Keratinocyte (primary cell): ENCODE measurements at regions not wholly inside any gene's neighbourhood (a gene's known extent, or its start where the extent isn't known, plus 50 kb on each side); places are given as distances from the start of the nearest gene placed in this dataset.

ENCODE experiments used
- DNase-seq: peaks from one replicate; pipeline ENCODE4 v3.0.0-alpha.2; 2011; ENCODE audit warnings: low read depth, missing footprints, low spot score
- FAIRE-seq: peaks from 2 replicates; lab custom pipeline; 2011; peaks lifted over from hg19 to GRCh38; lab: Jason Lieb, UNC
- H2AFZ ChIP-seq: 2 replicates; pipeline ENCODE4 v1.6.0; 2012; ENCODE audit warnings: low read length, control low read depth, inconsistent platforms; ENCODE audit not compliant: control insufficient read depth
- H3K27ac ChIP-seq: 2 replicates; pipeline ENCODE4 v1.5.1; 2011; ENCODE audit warnings: low read length; ENCODE audit not compliant: control insufficient read depth, insufficient read depth
- H3K27me3 ChIP-seq: 3 replicates; pipeline ENCODE4 v1.6.0; 2011; ENCODE audit warnings: low read length; ENCODE audit not compliant: control insufficient read depth, insufficient read depth; ENCODE audit errors: extremely low read depth
- H3K36me3 ChIP-seq, 2 experiments: 2 replicates in 1 of 2; 3 replicates in 1 of 2; pipeline ENCODE4 v1.5.1; 2011; ENCODE audit warnings: low read length in 2 of 2, mild to moderate bottlenecking in 1 of 2; ENCODE audit not compliant: control insufficient read depth in 2 of 2, insufficient read depth in 2 of 2; ENCODE audit errors: extremely low read depth in 1 of 2
- H3K4me1 ChIP-seq: 3 replicates; pipeline ENCODE4 v1.5.1; 2011; ENCODE audit warnings: low read length; ENCODE audit not compliant: control insufficient read depth, insufficient read depth; ENCODE audit errors: extremely low read depth
- H3K4me2 ChIP-seq: 3 replicates; pipeline ENCODE4 v1.6.0; 2011; ENCODE audit warnings: low read depth, low read length; ENCODE audit not compliant: control insufficient read depth, insufficient read depth; ENCODE audit errors: extremely low read depth
- H3K4me3 ChIP-seq, 3 experiments: fragments of 200-600 bp in 1 of 3; sonication (generic) in 1 of 3; 2 replicates in 2 of 3; 3 replicates in 1 of 3; pipeline ENCODE4 v1.5.1; 2011 to 2016; ENCODE audit warnings: low read length in 3 of 3, mild to moderate bottlenecking in 3 of 3, control low read depth in 2 of 3, inconsistent platforms in 1 of 3, low read depth in 1 of 3, mixed read lengths in 1 of 3, mixed run types in 1 of 3, moderate library complexity in 1 of 3; ENCODE audit not compliant: control insufficient read depth in 2 of 3, insufficient read depth in 2 of 3; ENCODE audit errors: extremely low read depth in 1 of 3
- H3K79me2 ChIP-seq: 2 replicates; pipeline ENCODE4 v1.6.0; 2012; ENCODE audit warnings: low read length; ENCODE audit not compliant: control insufficient read depth, insufficient read depth
- H3K9ac ChIP-seq: 3 replicates; pipeline ENCODE4 v1.6.0; 2011; ENCODE audit warnings: low read length; ENCODE audit not compliant: control insufficient read depth, insufficient read depth; ENCODE audit errors: extremely low read depth
- H3K9me1 ChIP-seq: 3 replicates; pipeline ENCODE4 v1.6.0; 2011; ENCODE audit warnings: low read length; ENCODE audit not compliant: control insufficient read depth, insufficient read depth; ENCODE audit errors: extremely low read depth
- H3K9me3 ChIP-seq: 2 replicates; pipeline ENCODE4 v1.5.1; 2012; ENCODE audit warnings: low read depth, low read length; ENCODE audit not compliant: control insufficient read depth
- H4K20me1 ChIP-seq: 3 replicates; pipeline ENCODE4 v1.6.0; 2011; ENCODE audit warnings: low read length; ENCODE audit not compliant: control insufficient read depth, insufficient read depth; ENCODE audit errors: extremely low read depth
- EZH2 ChIP-seq: IDR thresholded peaks from one replicate; pipeline ENCODE4 v1.6.1; 2012; ENCODE audit warnings: inconsistent platforms, mild to moderate bottlenecking, low read length, moderate library complexity
- dilution Hi-C: fragments of 300-500 bp; cut with MboI; formaldehyde crosslinking; loops from one replicate; pipeline ENCODE4 v1.7.0; 2020; ENCODE audit warnings: low sequenced_read_pairs; ENCODE audit not compliant: extremely low pct_ligation_motif_present
- TF ChIP-seq, protein P1 (sequence below), 3 experiments: IDR thresholded peaks in 1 of 3; conservative IDR thresholded peaks in 1 of 3; optimal IDR thresholded peaks in 1 of 3; 2 replicates in 2 of 3; 3 replicates in 1 of 3; pipeline versions ENCODE3 to v1.5.1; 2011; ENCODE audit warnings: low read length in 3 of 3, mild to moderate bottlenecking in 3 of 3, moderate library complexity in 2 of 3, control low read depth in 1 of 3, inconsistent platforms in 1 of 3; ENCODE audit not compliant: insufficient read depth in 2 of 3; ENCODE audit errors: extremely low read depth in 1 of 3

DNA sequence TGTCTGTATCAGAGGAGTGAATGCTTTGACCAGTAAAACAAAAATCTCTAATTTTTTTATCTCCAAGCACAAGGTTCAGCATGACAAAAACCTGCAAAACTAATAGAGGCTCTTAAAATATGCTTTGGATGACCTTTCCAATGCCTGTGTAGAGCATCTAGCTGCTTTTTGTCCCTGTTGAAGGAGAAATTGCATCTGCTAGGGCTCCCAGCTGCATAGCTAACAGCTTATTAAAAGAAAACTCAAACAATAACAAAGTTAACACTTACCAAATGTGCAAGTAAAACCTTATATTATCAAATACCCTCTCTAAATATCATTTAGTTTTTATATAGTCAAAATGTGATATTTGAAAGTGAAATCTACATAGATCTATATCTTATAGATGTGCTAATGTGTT, 378.6 kb downstream of the CD109 start:
- Histone ChIP-seq H3K79me2 (no peaks in the 10 kb centered on the region), H3K9ac (no peak overlapping the region), H3K27me3 (no peaks in the 10 kb centered on the region), H2AFZ (no peak overlapping the region), H3K36me3 (no peaks in the 10 kb centered on the region), H4K20me1 (no peaks in the 10 kb centered on the region), H3K4me2 (peak overlapping the region; percentile 46), H3K27ac (no peak overlapping the region), H3K9me1 (no peaks in the 10 kb centered on the region), H3K4me3 (no peak overlapping the region), H3K4me1 (peaks cover 22% of the 10 kb centered on the region), H3K9me3 (no peaks in the 10 kb centered on the region)
- dilution Hi-C loops = no loop called here
- TF ChIP-seq, protein P1, sequence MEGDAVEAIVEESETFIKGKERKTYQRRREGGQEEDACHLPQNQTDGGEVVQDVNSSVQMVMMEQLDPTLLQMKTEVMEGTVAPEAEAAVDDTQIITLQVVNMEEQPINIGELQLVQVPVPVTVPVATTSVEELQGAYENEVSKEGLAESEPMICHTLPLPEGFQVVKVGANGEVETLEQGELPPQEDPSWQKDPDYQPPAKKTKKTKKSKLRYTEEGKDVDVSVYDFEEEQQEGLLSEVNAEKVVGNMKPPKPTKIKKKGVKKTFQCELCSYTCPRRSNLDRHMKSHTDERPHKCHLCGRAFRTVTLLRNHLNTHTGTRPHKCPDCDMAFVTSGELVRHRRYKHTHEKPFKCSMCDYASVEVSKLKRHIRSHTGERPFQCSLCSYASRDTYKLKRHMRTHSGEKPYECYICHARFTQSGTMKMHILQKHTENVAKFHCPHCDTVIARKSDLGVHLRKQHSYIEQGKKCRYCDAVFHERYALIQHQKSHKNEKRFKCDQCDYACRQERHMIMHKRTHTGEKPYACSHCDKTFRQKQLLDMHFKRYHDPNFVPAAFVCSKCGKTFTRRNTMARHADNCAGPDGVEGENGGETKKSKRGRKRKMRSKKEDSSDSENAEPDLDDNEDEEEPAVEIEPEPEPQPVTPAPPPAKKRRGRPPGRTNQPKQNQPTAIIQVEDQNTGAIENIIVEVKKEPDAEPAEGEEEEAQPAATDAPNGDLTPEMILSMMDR (optimal IDR thresholded peaks at IDR 0.05 in 1 of 3, IDR thresholded peaks at IDR 0.05 in 1 of 3, conservative IDR thresholded peaks at IDR 0.05 in 1 of 3; ENCODE audit: extremely low read depth in 1 of 3, insufficient read depth in 2 of 3, low read length in 3 of 3) = no peak
- TF ChIP-seq EZH2 = no peak
- DNase-seq (no peak), FAIRE-seq (no peak)

DNA sequence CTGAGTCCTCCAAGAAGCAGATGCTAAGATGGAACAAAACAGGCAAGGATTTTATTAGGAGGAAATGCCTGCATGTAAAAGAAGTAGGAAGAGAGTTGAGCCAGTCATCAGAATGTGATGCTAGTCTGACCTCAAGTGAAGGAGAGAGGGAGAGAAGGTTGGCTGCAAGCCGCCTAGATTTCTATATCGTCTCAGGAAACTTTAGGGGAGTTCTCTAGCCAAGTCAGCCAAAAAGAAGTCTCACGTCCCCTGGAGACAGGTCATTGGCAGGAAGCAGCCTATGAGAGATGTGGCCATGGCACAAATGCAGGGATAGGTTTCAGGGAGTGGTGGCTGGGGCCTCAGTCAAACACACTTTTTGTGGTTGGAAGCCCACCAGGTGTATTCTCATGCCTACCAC, 378.0 kb downstream of the CD109 start:
- TF ChIP-seq EZH2 = no peak
- TF ChIP-seq, protein P1 (optimal IDR thresholded peaks at IDR 0.05 in 1 of 3, IDR thresholded peaks at IDR 0.05 in 1 of 3, conservative IDR thresholded peaks at IDR 0.05 in 1 of 3; ENCODE audit: extremely low read depth in 1 of 3, insufficient read depth in 2 of 3, low read length in 3 of 3) = no peak
- FAIRE-seq (no peak), DNase-seq (no peak)
- H3K4me3 ChIP-seq = no peak overlapping the region
- H3K79me2 ChIP-seq = no peaks in the 10 kb centered on the region
- no peaks in the 10 kb centered on the region for H3K27me3 ChIP-seq
- H3K9me3 ChIP-seq = no peaks in the 10 kb centered on the region
- no peaks in the 10 kb centered on the region for H3K9me1 ChIP-seq
- no peak overlapping the region for H3K9ac ChIP-seq
- dilution Hi-C loops = no loop called here
- peaks cover 22% of the 10 kb centered on the region for H3K4me1 ChIP-seq
- no peak overlapping the region for H3K27ac ChIP-seq
- H4K20me1 ChIP-seq = no peaks in the 10 kb centered on the region
- no peak overlapping the region for H2AFZ ChIP-seq
- no peaks in the 10 kb centered on the region for H3K36me3 ChIP-seq
- peak overlapping the region; percentile 33 for H3K4me2 ChIP-seq
